ENCODE measurements at regions not wholly inside any gene's neighbourhood (a gene's known extent, or its start where the extent isn't known, plus 50 kb on each side); places are given as distances from the start of the nearest gene placed in this dataset.

GRCh38 chr21:22544747-22545146, 1546.5 kb downstream of the NCAM2 start:
- TF ChIP-seq CTCF (IDR thresholded peaks at IDR 0.05) (no peak), POLR2AphosphoS5 (IDR thresholded peaks at IDR 0.05) (no peak)

Data from upper lobe of left lung (tissue), 4 donors.